Stimulated activated CD4-positive, alpha-beta T cell treated with anti-CD3 and anti-CD28 coated beads, Interleukin-2, amount 100 ng/mL, for 24 hours (primary cell): ENCODE measurements at regions not wholly inside any gene's neighbourhood (a gene's known extent, or its start where the extent isn't known, plus 50 kb on each side); places are given as distances from the start of the nearest gene placed in this dataset.
"Not testable (repeated sequence)": the region's sequence is repeated elsewhere in the genome, so short reads cannot be mapped to it uniquely, and the experiment has no call there.

Experiments
- DNase-seq, 2 donors: peaks; one replicate each; pipeline ENCODE4 v3.0.0-alpha.2; 2020

- no peak for DNase-seq
Measured at GRCh38 chr12:69030321-69030720, 97.3 kb upstream of the CPM start.

DNA sequence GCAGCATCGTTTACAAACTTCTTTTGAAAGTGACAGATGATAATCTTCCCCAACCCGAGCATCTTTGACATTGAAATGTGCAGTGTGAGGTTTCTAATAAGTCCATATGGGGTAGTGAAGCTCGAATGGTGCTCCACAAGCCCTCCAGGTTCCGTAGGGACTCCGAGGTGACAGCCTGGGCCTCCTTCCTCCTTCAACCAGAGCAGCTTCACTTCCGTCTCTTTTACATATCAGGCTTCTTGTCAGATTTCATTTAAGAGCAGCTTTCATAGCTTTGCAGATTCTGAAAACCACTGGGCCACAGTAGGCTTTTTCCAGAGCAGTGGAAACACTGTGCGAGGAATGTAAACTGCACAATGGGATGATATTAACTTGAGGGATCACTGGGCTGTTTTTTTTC, 103.6 kb upstream of the CPM start:
- DNase-seq, result no peak

GRCh38 chr12:69036999-69037398, 104.0 kb upstream of the CPM start:
- DNase-seq, result no peak

GRCh38 chr12:69039911-69040310, 106.9 kb upstream of the CPM start:
- DNase-seq, result no peak

- DNase-seq, result no peak
Measured at GRCh38 chr12:69042557-69042956, 109.6 kb upstream of the CPM start.

DNA sequence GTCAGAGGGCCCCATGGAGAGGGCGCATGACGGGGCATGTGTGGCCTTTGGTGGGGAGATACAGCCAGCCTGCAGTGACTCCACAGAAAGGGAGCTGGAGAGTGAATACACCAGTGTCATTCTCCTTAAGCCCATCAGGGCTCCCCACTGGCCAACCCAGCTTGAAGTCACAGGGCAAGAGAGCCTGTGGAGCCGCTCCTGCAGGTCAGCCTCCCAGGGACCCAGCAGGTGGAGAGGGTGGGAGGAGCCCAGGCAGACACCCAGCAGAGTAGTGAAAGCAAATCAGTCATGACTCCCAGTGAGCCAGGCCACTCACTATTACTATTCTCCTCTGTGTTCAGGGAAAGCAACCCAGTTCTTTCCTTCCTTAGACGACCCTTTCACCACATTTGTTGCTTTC, 110.0 kb upstream of the CPM start:
- no peak for DNase-seq

- no peak for DNase-seq
Measured at GRCh38 chr12:69044887-69045286, 111.9 kb upstream of the CPM start.

- no peak for DNase-seq
Measured at GRCh38 chr12:69045430-69045829, 112.5 kb upstream of the CPM start.

- no peak for DNase-seq
Measured at GRCh38 chr12:69046363-69046762, 113.4 kb upstream of the CPM start.

DNA sequence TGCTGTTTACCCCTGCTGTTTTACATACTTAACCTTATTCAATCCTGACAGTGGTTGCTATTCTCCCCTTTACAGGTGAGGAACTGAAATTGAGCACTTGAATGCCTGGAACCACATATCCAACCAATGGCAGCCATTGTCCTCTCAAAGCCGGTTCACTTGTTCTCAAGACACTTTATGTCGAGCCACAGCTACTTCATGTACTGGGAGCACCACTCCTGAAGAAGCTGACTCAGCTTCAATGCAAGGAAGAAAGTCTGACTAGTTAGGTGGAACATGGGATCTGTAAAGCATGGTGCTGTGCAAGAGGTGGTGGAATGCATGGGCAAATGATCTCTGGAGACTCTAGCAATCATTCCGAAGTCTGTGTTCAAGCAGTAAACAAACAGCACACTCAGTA, 113.9 kb upstream of the CPM start:
- DNase-seq, result no peak

DNA sequence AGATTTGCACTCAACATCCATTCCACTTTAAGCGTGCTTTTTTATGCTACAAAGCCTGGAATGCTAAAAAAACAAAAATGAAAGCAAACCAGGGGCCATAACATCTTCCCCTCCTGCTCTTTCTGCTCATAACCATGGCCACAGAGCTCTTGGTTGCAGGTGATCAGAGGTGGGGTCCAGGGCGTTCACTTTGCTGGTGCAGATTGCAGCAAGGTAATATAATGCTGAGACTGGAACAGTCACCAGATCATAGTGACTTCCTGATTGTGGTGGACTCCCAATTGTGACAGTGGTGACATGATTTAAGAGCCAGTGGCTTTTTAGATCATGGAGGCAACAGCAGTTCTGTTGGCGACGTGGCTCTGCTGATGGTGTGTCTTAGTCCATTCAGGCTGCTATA, 115.0 kb upstream of the CPM start:
- no peak for DNase-seq

GRCh38 chr12:69049855-69050254, 116.9 kb upstream of the CPM start:
- DNase-seq, result not testable (repeated sequence)

- DNase-seq, result peak; percentile 53 to 62
Measured at GRCh38 chr12:69052613-69053408, 119.8 kb upstream of the CPM start.

DNA sequence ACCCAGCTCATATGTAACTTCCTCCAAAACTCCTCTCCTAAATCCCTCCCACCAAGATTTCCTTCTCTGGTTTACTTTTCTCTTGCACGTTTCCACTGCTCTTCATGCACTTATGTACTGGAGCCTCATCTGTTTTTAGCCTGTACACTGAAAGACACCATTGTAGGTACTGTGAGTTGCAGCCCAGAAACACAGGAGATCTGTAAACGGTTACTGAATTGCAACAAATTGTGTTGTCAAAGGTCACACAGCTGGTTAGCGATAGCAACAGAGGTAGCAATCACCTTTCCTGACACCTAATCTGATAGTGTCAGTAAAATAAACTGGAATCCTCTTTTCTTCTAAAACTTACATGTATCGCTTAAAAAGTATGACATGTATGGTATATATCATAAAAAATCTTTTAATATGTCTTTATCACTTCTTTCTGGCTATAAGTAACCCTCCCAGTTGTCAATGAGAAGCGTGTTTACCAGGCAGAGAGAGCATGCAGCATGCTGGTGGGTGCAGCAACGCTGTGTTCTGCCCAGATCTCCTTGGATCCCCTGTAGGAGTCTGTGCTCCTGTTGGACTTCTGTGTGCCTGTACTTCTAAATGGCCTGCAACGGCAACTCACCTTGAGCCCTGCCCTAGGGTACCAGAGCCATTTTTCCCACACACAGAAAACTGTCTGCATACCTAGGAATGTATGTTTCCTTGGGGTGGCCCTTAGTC, 121.5 kb upstream of the CPM start:
- DNase-seq, result no peak

DNA sequence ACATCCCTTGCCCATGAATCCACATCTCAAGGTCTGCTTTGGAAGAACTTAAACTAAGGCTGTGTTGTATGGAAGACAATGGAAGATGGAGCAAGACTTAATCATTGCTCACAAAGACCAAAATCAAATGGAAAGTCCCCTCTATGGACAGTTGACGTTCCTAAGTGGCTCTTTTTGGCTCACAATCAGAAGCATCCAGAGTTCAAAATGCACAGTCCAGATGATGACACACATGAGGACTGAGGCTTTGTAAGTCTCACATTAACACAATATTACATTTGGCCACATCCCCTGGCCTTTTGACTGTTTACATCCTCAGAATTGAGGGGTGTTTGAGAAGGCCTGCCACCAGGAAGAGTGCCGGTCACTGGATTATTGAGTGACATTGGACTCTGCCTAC, 122.3 kb upstream of the CPM start:
- DNase-seq, result no peak

- DNase-seq, result no peak
Measured at GRCh38 chr12:69055706-69056105, 122.7 kb upstream of the CPM start.

DNA sequence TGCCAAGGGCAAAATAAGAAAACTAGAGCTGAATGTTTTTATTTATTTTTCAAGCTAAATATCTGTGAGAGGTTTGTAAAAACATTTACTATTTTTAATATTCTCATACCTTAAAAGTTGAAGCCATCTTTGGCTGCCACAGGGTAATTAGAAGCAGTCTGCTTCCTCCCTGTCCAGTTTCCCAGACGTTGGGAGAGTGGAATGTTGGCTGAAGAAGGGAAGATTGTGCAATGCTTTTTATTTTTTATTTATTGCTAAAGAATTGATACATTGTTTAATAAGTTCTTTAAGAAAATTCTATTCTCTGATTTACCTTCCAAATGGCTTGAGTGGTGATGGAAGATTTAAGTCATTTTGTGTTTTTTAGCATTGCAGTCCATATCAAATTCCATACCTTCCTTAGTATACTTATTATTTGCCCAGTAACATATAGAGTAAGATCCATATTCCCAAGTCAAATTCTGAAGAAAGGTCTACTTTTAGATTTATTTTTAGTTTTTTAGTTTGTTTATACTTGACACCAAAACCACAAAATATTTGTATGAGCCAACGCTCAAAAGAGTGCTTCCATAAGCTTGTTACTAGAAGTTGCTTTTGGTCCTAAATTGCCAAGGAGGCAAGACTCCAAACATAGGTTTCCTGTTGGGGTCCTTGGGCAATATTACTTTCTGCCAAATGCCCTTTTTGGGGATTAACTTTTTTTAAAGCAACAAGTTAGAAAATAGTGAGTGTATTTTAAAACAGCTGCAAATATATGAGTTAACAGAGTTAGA, 124.0 kb upstream of the CPM start:
- DNase-seq, result no peak

- no peak for DNase-seq
Measured at GRCh38 chr12:69057742-69058141, 124.8 kb upstream of the CPM start.

- DNase-seq, result peak in 1 of 2 donors; percentile 30
Measured at GRCh38 chr12:69059465-69060457, 126.8 kb upstream of the CPM start.

DNA sequence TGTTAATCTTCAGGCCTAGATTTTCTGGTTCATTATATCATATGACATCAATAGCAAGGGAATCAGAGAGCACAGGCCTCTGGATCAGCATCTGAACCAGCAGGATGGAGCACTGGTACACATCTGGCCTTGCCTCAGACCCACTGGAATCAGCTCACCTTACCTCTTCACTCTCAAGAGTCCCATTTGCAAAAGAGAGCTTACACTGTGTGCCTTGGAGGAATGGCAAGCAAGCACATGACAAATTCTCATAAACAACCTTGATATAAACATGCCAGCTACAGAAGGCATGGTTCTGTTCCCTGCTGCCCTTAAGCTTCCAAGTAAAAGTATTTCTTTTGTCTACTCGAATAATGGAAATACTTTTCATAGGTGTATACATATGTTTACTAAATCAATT, 128.6 kb upstream of the CPM start:
- DNase-seq, result no peak

- DNase-seq, result no peak
Measured at GRCh38 chr12:69062621-69063237, 129.8 kb upstream of the CPM start.
